HS-27A (cell line): ENCODE measurements at regions not wholly inside any gene's neighbourhood (a gene's known extent, or its start where the extent isn't known, plus 50 kb on each side); places are given as distances from the start of the nearest gene placed in this dataset.

Source experiments
- DNase-seq: peaks from one replicate; pipeline ENCODE4 v3.0.0-alpha.2; 2012; ENCODE audit warnings: low read depth, missing footprints

DNA sequence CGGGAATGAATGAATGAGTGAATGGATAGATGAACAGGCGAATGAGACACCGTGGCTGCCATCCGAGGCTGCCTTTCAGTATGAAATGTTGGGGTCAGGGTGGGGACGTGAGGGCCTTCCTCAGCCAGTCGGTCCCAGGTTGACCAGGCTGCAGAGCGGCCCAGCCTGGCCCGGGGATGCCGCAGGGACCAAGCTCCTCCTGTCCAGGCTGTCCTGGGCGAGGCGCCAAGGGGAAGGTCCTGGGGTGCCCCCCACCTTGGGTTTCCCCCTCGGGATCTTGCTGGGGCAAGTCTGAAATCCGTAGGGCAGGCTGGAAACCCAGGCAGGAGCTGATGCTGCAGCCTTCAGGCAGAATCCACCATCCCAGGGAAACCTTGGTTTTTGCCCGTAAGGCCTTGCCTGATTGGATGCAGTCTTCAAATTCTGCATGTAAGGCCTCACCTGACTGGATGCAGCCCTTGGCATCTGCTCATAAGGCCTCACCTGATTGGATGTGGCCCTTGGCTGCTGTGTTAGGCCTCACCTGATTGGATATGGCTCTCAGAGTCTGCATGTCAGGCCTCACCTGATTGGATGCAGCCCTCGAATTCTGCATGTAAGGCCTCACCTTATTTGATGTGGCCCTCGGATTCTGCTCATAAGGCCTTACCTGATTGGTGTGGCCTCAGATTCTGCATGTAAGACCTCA lies 61.7 kb upstream of the ZNF469 start:
- no peak for DNase-seq

- DNase-seq: no peak
Measured at GRCh38 chr16:88321635-88322499, 60.9 kb upstream of the ZNF469 start.

GRCh38 chr16:88322500-88322970 lies 60.2 kb upstream of the ZNF469 start:
- no peak for DNase-seq

DNA sequence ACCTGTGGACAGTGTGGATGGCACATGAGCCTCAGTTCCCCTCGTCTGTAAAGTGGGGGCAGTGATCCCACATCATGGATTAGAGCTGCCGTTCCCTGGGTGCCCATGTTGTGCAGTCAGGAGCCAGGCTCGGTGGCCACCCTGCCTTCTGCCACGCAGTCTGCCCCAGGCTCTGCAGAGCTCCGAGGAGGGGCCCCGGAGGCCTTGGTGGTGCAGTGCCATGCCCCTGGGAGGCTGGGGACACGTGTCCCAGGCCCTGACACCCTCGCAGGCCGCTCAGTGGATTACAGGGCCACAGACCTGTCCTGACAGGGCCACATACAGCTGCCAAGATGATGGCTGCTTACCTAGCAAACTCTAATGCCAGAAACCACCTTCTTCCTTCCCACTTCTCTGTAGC lies 59.7 kb upstream of the ZNF469 start:
- no peak for DNase-seq

DNA sequence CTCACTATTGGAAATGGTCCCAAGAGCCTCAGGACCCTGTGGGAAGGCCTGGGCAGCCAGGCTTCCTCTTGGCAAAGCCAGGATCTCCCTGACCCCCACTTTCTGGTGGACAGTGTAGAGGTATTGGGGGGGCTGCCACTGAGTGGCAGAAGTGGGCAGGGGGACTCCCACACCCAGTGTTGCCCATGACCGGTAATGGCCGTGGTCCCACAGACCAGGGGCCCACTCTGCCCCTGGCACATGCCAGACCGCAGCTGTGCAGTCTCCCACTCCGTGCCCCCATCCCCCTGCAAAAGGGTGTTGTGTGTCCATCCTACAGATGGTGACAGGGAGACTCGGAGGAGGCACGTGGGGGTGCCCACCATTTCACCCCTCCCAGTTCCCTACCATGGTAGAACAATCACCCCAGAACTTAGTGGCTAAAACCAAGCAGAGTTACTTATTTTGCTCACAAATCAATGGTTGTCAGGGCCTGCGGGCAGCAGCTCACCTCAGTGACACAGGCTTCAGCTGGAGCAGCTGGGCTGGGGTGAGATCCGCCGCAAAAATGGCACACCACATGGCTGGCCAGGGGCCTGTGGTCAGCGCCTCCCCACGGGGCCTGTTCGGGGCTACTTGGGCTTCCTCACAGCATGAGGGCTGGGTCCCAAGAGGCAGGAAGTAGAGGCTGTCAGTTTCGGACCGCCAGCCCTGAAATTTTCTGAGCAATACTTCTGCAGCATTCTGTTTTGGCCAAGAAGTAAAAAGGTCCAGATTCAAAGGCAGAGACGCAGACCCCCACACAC lies 59.0 kb upstream of the ZNF469 start:
- DNase-seq: no peak

DNA sequence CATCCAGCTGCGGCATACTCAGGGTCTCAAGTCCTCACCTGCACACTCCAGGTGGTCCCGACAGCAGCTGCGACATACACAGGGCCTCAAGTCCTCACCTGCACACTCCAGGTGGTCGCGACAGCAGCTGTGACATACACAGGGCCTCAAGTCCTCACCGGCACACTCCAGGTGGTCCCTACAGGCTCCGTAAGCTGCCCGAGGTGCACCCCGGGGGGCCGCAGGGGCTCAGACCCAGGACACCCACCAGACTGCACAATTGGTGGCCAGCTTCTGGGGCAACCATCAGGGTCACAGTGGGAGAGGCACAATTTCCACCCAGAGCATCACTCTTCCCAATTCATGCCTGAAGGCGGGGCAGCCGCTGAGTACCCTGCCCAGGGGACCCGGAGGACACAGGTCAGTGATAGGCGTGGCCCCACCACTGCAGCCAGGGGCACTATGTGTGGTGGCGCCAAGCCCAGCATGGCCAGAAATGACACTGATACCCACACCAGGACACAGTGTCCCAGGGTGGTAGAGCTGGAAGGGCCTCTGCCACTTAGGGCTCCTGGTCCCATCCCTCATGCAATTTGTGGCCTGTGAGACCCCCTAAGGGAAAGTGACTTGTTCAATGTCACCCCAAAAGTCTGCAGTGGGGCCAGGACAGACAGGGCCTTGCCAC lies 57.5 kb upstream of the ZNF469 start:
- no peak for DNase-seq

DNA sequence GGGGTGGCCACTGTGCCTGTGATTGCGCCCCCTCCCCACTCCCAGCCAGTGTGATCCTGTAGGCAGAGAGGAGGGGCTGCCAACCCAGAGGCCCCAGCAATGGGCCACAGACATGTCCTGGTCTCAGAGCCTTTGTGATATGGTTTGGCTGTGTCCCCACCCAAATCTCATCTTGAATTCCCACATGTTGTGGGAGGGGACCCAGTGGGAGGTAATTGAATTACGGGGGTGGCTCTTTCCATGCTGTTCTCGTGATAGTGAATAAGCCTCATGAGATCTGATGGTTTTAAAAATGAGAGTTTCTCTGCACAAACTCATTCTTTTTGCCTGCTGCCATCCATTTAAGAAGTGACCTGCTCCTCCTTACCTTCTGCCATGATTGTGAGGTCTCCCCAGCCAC lies 56.8 kb upstream of the ZNF469 start:
- DNase-seq: no peak

DNA sequence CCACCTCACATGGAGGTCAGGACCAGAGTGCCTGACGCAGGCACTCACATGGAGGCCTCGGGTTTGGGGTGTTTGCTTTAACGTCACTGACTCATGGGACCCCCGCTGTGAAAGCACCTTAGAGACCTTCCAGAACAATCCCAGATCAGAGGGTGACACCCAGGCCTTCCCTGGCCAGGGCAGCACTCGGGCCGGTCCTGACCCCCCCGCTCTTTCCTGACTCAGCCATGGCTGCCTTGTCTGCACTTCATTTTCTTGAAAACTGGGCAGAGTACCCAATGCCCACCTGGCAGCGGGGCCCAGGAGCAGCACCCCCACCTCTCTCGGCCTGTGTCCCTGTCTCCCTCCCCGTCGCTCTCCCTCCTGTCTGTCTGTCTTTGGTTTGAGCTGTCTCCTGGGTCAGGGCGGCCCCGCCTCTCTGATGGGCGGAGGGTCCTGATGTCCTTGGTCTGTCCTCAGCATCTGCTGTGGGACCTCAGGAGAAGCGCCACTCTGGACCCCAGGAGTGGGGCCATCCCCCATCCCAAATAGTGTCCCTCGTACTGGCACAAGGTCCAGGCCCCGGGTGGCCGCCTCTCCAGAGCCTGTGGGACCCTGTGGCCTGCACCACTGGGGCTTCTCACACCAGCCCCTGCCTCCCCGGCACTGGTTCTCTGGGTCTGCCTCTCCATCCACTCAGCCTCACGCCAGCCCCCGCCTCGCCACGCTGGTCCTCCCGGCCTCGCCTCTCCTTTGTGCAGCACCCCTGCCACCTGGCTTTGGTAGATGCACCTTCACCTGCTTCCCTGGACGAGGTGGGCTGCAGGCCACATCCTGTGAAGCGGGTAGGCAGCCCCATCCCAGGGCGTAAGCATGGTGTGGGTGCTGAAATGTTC lies 55.9 kb upstream of the ZNF469 start:
- no peak for DNase-seq

DNA sequence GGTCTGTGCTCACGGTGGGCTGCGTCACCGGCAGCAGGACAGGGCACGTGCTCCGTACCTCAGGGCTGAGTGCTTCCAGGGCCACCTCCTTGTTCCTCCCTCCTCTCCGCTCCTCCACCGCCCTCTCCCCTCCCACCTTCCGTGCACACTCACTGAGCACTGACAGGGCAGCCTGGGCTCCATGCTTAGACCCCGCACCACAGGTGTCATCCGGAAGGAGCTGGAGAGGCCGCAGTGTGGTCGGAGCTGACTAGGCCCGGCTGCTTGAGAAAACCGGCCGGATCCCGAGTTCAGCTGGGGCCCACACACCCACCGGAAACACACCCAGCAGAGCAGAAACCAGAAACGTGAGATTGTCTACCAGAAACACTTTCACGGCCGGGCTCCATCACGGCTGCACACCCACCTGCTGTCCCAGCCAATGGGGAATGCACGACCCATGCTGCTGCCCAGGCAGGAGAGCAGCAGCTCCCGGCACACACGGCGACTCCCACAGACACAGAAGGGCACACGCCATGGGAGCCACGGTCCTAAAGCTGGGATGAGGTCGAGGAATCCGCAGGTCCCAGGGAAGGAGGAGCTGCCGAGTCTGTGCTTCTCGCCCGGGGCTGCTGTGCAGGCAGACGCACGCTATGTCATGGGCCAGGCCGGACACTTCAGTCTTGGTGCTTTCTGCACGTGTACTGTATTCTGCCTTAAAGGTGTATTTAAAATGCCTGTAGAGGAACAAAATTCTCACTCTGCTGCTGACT lies 55.0 kb upstream of the ZNF469 start:
- no peak for DNase-seq

DNA sequence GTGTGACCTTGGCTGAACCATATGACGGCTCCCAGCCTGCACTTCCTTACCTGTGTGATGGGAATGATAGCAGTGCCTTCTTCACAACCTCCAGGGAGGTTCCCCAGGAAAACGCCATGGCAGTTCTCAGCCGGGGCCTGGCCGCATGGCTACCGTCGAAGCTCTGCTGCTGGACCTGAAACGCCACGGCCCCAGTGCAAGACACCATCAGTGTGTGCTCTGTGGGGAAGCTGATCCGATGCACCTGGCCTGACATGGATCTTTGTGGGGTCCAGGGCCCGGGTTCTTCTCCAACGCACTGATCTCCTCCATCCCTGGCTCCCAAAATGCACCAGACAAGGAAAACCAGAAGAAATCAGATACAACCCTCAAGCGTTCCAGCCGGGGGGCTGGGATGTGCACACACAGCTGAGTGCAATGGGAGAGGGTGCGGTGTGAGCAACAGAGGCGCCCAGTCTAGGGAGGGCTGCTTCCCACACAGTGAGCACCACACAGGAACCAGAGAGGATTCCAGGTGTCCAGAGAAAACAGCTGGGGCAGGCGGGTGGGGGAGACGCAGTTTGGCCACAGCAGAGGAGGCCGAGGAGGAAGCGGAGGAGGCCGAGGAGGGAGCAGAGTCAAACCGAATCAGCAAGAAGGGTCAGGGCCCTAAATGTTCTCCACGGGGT lies 54.3 kb upstream of the ZNF469 start:
- no peak for DNase-seq

- DNase-seq: no peak
Measured at GRCh38 chr16:88329726-88330700, 52.7 kb upstream of the ZNF469 start.

- no peak for DNase-seq
Measured at GRCh38 chr16:88330971-88331890, 51.5 kb upstream of the ZNF469 start.

DNA sequence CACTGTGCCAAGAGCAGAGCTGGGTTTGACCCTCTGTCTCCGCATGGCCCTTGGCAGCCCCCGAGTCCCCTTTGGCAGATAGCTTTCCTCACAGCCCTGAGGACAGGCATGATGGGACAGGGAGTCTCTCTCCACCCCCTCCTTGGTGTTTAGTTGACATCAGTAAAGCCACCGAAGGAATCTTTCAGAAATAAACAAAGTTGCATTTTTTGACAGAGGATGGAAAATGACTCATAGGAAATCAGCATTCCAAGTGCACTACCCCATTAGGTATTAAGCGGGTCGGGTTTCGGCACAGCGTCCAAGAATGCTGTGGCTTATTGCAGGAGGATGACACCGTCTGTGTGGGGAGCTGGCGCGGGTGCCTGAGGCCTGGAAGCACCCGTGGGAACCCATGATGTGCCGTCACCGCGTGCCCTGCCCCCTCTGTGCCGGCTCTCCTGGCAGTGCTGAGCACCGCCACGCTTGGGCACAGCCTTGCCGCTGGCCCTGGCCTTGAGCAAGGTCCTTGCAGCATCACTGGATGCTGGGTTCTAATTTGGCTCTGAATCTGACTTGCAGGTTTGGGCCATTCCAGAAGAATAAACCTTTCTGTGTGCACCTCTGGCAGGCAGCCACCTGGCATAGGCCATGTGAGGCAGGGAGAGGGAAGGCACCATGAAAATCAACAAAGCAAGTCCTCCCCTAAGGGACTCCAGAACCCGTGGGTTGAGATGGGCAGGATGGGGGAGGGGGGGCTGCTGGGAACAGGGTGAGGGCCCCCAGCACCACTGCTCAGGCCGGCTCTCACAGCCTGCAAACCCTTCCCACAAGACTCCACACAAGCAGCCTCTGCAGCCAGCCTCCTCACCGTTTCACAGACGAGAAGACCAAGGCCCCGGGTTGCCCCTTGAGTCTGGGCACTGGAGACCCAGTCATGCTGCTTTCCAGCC lies 50.5 kb upstream of the ZNF469 start:
- peak; percentile 97 for DNase-seq

- DNase-seq: peak; percentile 47
Measured at GRCh38 chr16:88332921-88333825, 49.6 kb upstream of the ZNF469 start.
